ENCODE measurements at regions not wholly inside any gene's neighbourhood (a gene's known extent, or its start where the extent isn't known, plus 50 kb on each side); places are given as distances from the start of the nearest gene placed in this dataset.

GRCh38 chr14:56490379-56490778 is 89.2 kb upstream of the TMEM260 start:
- H3K4me2 ChIP-seq (ENCODE audit: low read length): no peak overlapping the region
- no peaks in the 10 kb centered on the region for H3K9me2 ChIP-seq (ENCODE audit: low read depth, low read length)
- no peaks in the 10 kb centered on the region for H3K27me3 ChIP-seq (ENCODE audit: insufficient read depth, low read length)
- H3K9me3 ChIP-seq (ENCODE audit: low read length): no peaks in the 10 kb centered on the region
- H3K9ac ChIP-seq (ENCODE audit: low read length): no peak overlapping the region
- no peak overlapping the region for H3K27ac ChIP-seq (ENCODE audit: low read depth, low read length, poor library complexity, severe bottlenecking)
- no peaks in the 10 kb centered on the region for H3K4me1 ChIP-seq (ENCODE audit: insufficient read depth, low read length, severe bottlenecking)
- no peaks in the 10 kb centered on the region for H4K20me1 ChIP-seq (ENCODE audit: insufficient read depth, low read length)
- TF ChIP-seq EZH2 (IDR thresholded peaks at IDR 0.05; ENCODE audit: borderline replicate concordance, low read length) (no peak), CTCF (IDR thresholded peaks at IDR 0.05; ENCODE audit: low read length) (peak; percentile 44)
- H3F3A ChIP-seq (ENCODE audit: insufficient read depth, low read length): no peaks in the 10 kb centered on the region
- no peak overlapping the region for H3K4me3 ChIP-seq (ENCODE audit: low read depth, low read length, poor library complexity, severe bottlenecking)
- no peaks in the 10 kb centered on the region for H3K36me3 ChIP-seq (ENCODE audit: insufficient read depth, low read length)
- no peaks in the 10 kb centered on the region for H3K79me2 ChIP-seq (ENCODE audit: insufficient read depth, low read length)
- H2AFZ ChIP-seq (ENCODE audit: low read length): no peak overlapping the region

- no peak overlapping the region for H3K27ac ChIP-seq (ENCODE audit: low read depth, low read length, poor library complexity, severe bottlenecking)
These were observed 88.0 kb upstream of the TMEM260 start for GRCh38 chr14:56491299-56492285.

GRCh38 chr14:56494167-56494566 is 85.4 kb upstream of the TMEM260 start:
- Histone ChIP-seq H3K36me3 (ENCODE audit: insufficient read depth, low read length) (no peaks in the 10 kb centered on the region), H3K4me2 (ENCODE audit: low read length) (no peak overlapping the region), H3K9me2 (ENCODE audit: low read depth, low read length) (no peaks in the 10 kb centered on the region), H3K27me3 (ENCODE audit: insufficient read depth, low read length) (no peaks in the 10 kb centered on the region), H3K27ac (ENCODE audit: low read depth, low read length, poor library complexity, severe bottlenecking) (no peak overlapping the region), H4K20me1 (ENCODE audit: insufficient read depth, low read length) (no peaks in the 10 kb centered on the region), H3F3A (ENCODE audit: insufficient read depth, low read length) (no peaks in the 10 kb centered on the region), H2AFZ (ENCODE audit: low read length) (no peak overlapping the region), H3K79me2 (ENCODE audit: insufficient read depth, low read length) (no peaks in the 10 kb centered on the region), H3K9ac (ENCODE audit: low read length) (no peak overlapping the region), H3K4me1 (ENCODE audit: insufficient read depth, low read length, severe bottlenecking) (no peaks in the 10 kb centered on the region), H3K9me3 (ENCODE audit: low read length) (no peaks in the 10 kb centered on the region), H3K4me3 (ENCODE audit: low read depth, low read length, poor library complexity, severe bottlenecking) (no peak overlapping the region)
- TF ChIP-seq EZH2 (IDR thresholded peaks at IDR 0.05; ENCODE audit: borderline replicate concordance, low read length) (no peak), CTCF (IDR thresholded peaks at IDR 0.05; ENCODE audit: low read length) (no peak)

More at GRCh38 chr14:56491299-56492285, 88.0 kb upstream of the TMEM260 start:
- H3K4me2 ChIP-seq (ENCODE audit: low read length): no peak overlapping the region
- no peaks in the 10 kb centered on the region for H3K36me3 ChIP-seq (ENCODE audit: insufficient read depth, low read length)
- no peaks in the 10 kb centered on the region for H3K9me2 ChIP-seq (ENCODE audit: low read depth, low read length)
- no peaks in the 10 kb centered on the region for H4K20me1 ChIP-seq (ENCODE audit: insufficient read depth, low read length)
- H3F3A ChIP-seq (ENCODE audit: insufficient read depth, low read length): no peaks in the 10 kb centered on the region
- no peaks in the 10 kb centered on the region for H3K79me2 ChIP-seq (ENCODE audit: insufficient read depth, low read length)
- TF ChIP-seq EZH2 (IDR thresholded peaks at IDR 0.05; ENCODE audit: borderline replicate concordance, low read length) (no peak), CTCF (IDR thresholded peaks at IDR 0.05; ENCODE audit: low read length) (peak; percentile 63)
- H3K4me1 ChIP-seq (ENCODE audit: insufficient read depth, low read length, severe bottlenecking): no peaks in the 10 kb centered on the region
- H3K9me3 ChIP-seq (ENCODE audit: low read length): no peaks in the 10 kb centered on the region
- no peaks in the 10 kb centered on the region for H3K27me3 ChIP-seq (ENCODE audit: insufficient read depth, low read length)
- H3K4me3 ChIP-seq (ENCODE audit: low read depth, low read length, poor library complexity, severe bottlenecking): no peak overlapping the region
- no peak overlapping the region for H2AFZ ChIP-seq (ENCODE audit: low read length)
- no peak overlapping the region for H3K9ac ChIP-seq (ENCODE audit: low read length)
